Smooth muscle cell (in vitro differentiated cells): ENCODE measurements at regions not wholly inside any gene's neighbourhood (a gene's known extent, or its start where the extent isn't known, plus 50 kb on each side); places are given as distances from the start of the nearest gene placed in this dataset.

Source experiments
- DNase-seq: peaks from one replicate; lab custom pipeline; 2025; ENCODE audit not compliant: unreplicated experiment; lab: John Stamatoyannopoulos, UW
- H2AFZ ChIP-seq: fragments of 200-600 bp; sonication (generic); 2 replicates; pipeline ENCODE4 v1.6.0; 2016; ENCODE audit warnings: antibody characterized with exemption, low read depth, mild to moderate bottlenecking
- H3F3A ChIP-seq: fragments of 200-600 bp; sonication (generic); 2 replicates; pipeline ENCODE4 v1.6.0; 2017; ENCODE audit warnings: antibody characterized with exemption, low read depth
- H3K27ac ChIP-seq: fragments of 200-600 bp; sonication (generic); 2 replicates; pipeline ENCODE4 v1.5.1; 2016; ENCODE audit warnings: low read depth, mild to moderate bottlenecking
- H3K27me3 ChIP-seq: fragments of 200-600 bp; sonication (generic); 2 replicates; pipeline ENCODE4 v1.6.1; 2016; ENCODE audit warnings: low read depth, mild to moderate bottlenecking
- H3K36me3 ChIP-seq: fragments of 200-600 bp; sonication (generic); 2 replicates; pipeline ENCODE4 v1.5.1; 2016; ENCODE audit warnings: low read depth
- H3K4me1 ChIP-seq: fragments of 200-600 bp; sonication (generic); 2 replicates; pipeline ENCODE4 v1.5.1; 2016; ENCODE audit warnings: low read depth
- H3K4me2 ChIP-seq: fragments of 200-600 bp; sonication (generic); 2 replicates; pipeline ENCODE4 v1.6.0; 2016; ENCODE audit warnings: mild to moderate bottlenecking
- H3K4me3 ChIP-seq: fragments of 200-600 bp; sonication (generic); 2 replicates; pipeline ENCODE4 v1.5.1; 2016; ENCODE audit warnings: mild to moderate bottlenecking
- H3K79me2 ChIP-seq: fragments of 200-600 bp; sonication (generic); 2 replicates; pipeline ENCODE4 v1.6.0; 2016; ENCODE audit warnings: low read depth, mild to moderate bottlenecking
- H3K9ac ChIP-seq: fragments of 200-600 bp; sonication (generic); 2 replicates; pipeline ENCODE4 v1.6.0; 2016; ENCODE audit warnings: low read depth
- H3K9me3 ChIP-seq: fragments of 200-600 bp; sonication (generic); replicated peaks from 2 replicates; pipeline ENCODE4 v1.5.1; 2016; ENCODE audit warnings: low read depth
- H4K20me1 ChIP-seq: fragments of 200-600 bp; sonication (generic); 2 replicates; pipeline ENCODE4 v1.6.0; 2016; ENCODE audit warnings: low read depth
- WGBS: methylation state at CpG from one replicate; pipeline ENCODE4 v1.1.7; 2016; ENCODE audit warnings: low lambda C conversion rate; 5-methylcytosine and 5-hydroxymethylcytosine counted together
- TF ChIP-seq, protein P1 (sequence below): fragments of 200-600 bp; sonication (generic); IDR thresholded peaks from 2 replicates; pipeline ENCODE4 v1.5.1; 2017; ENCODE audit warnings: borderline replicate concordance, mild to moderate bottlenecking, antibody characterized with exemption; ENCODE audit not compliant: insufficient read depth, poor library complexity, severe bottlenecking

DNA sequence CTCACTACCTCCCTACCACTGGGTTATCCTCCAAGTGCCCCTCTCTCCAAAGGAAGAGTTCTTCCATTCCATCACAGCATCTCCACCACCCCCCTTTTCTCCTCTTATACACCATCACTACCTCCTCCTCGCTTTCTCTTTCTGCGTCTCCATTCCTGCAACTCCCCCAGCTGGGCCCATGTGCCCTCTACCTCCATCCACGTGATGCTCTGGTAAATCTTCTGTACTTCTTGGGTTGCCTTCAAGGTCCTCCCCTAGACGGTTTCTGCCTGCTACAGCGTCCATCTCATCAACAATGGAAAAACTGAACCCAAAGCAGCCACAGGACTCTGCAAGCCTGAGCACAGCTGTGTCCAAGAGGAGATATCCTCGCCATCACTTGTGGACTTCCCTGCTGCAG, 129.5 kb upstream of the SLCO3A1 start:
- TF ChIP-seq, protein P1, sequence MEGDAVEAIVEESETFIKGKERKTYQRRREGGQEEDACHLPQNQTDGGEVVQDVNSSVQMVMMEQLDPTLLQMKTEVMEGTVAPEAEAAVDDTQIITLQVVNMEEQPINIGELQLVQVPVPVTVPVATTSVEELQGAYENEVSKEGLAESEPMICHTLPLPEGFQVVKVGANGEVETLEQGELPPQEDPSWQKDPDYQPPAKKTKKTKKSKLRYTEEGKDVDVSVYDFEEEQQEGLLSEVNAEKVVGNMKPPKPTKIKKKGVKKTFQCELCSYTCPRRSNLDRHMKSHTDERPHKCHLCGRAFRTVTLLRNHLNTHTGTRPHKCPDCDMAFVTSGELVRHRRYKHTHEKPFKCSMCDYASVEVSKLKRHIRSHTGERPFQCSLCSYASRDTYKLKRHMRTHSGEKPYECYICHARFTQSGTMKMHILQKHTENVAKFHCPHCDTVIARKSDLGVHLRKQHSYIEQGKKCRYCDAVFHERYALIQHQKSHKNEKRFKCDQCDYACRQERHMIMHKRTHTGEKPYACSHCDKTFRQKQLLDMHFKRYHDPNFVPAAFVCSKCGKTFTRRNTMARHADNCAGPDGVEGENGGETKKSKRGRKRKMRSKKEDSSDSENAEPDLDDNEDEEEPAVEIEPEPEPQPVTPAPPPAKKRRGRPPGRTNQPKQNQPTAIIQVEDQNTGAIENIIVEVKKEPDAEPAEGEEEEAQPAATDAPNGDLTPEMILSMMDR: no peak
- Histone ChIP-seq H3K9ac (no peak overlapping the region), H3F3A (no peaks in the 10 kb centered on the region), H3K27me3 (no peaks in the 10 kb centered on the region), H3K79me2 (no peaks in the 10 kb centered on the region), H3K9me3 (no peaks in the 10 kb centered on the region), H3K4me2 (no peak overlapping the region), H3K4me1 (no peaks in the 10 kb centered on the region), H3K27ac (no peak overlapping the region), H3K4me3 (no peak overlapping the region), H2AFZ (no peak overlapping the region), H3K36me3 (no peaks in the 10 kb centered on the region), H4K20me1 (no peaks in the 10 kb centered on the region)
- 82% methylated on average over 6 of the region's 6 CpGs for WGBS
- DNase-seq: no peak

GRCh38 chr15:91733661-91734060, 119.8 kb upstream of the SLCO3A1 start:
- H3K4me2 ChIP-seq: no peak overlapping the region
- no peaks in the 10 kb centered on the region for H3K4me1 ChIP-seq
- no peak overlapping the region for H3K27ac ChIP-seq
- H4K20me1 ChIP-seq: no peaks in the 10 kb centered on the region
- no peaks in the 10 kb centered on the region for H3F3A ChIP-seq
- no peaks in the 10 kb centered on the region for H3K9me3 ChIP-seq
- H3K9ac ChIP-seq: no peak overlapping the region
- WGBS: 89% methylated on average over 6 of the region's 6 CpGs
- TF ChIP-seq, protein P1: no peak
- H3K36me3 ChIP-seq: no peaks in the 10 kb centered on the region
- no peak overlapping the region for H2AFZ ChIP-seq
- no peak for DNase-seq
- H3K27me3 ChIP-seq: no peaks in the 10 kb centered on the region
- H3K79me2 ChIP-seq: no peaks in the 10 kb centered on the region
- H3K4me3 ChIP-seq: no peak overlapping the region

- no peak overlapping the region for H3K9ac ChIP-seq
- H3K4me1 ChIP-seq: no peaks in the 10 kb centered on the region
- no peak for DNase-seq
- no peaks in the 10 kb centered on the region for H4K20me1 ChIP-seq
- no peaks in the 10 kb centered on the region for H3K9me3 ChIP-seq
- TF ChIP-seq, protein P1: no peak
- H2AFZ ChIP-seq: no peak overlapping the region
- H3K36me3 ChIP-seq: no peaks in the 10 kb centered on the region
- no peak overlapping the region for H3K4me2 ChIP-seq
- WGBS: 78% methylated on average over 13 of the region's 13 CpGs
- no peak overlapping the region for H3K27ac ChIP-seq
- H3K4me3 ChIP-seq: no peak overlapping the region
- no peaks in the 10 kb centered on the region for H3F3A ChIP-seq
- no peaks in the 10 kb centered on the region for H3K27me3 ChIP-seq
- no peaks in the 10 kb centered on the region for H3K79me2 ChIP-seq
Measured at GRCh38 chr15:91737151-91737818, 116.2 kb upstream of the SLCO3A1 start.

DNA sequence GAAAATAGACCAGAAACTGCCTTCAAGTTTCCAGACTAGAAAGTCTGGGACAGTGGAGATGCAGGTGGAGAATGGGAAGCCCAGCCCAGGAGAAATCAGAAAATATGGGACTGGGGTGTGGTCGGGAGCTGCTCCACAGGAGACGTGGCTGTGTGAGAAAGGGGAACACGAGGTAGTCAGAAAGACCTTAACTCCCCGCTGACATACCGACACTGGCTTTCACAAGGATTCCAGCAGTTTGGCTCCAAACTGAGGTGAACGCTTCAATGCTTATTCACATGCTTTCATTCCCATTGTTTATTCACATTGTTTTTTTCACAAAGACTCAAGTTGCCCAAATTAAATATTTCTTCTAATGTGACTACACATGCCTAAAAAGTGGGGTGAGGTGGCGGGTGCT, 111.5 kb upstream of the SLCO3A1 start:
- Histone ChIP-seq H3K9me3 (no peaks in the 10 kb centered on the region), H3F3A (no peaks in the 10 kb centered on the region), H2AFZ (no peak overlapping the region), H3K4me2 (no peak overlapping the region), H3K36me3 (no peaks in the 10 kb centered on the region), H3K4me1 (no peaks in the 10 kb centered on the region), H3K27me3 (no peaks in the 10 kb centered on the region), H3K27ac (no peak overlapping the region), H3K4me3 (no peak overlapping the region), H3K79me2 (no peaks in the 10 kb centered on the region), H3K9ac (no peak overlapping the region), H4K20me1 (no peaks in the 10 kb centered on the region)
- 89% methylated on average over 7 of the region's 7 CpGs for WGBS
- TF ChIP-seq, protein P1: no peak
- DNase-seq: no peak
